Fibroblast of the conjunctiva (primary cell): ENCODE measurements at regions not wholly inside any gene's neighbourhood (a gene's known extent, or its start where the extent isn't known, plus 50 kb on each side); places are given as distances from the start of the nearest gene placed in this dataset.

Source experiments
- DNase-seq: peaks from one replicate; pipeline ENCODE4 v3.0.0-alpha.2; 2010; ENCODE audit warnings: low read depth

DNA sequence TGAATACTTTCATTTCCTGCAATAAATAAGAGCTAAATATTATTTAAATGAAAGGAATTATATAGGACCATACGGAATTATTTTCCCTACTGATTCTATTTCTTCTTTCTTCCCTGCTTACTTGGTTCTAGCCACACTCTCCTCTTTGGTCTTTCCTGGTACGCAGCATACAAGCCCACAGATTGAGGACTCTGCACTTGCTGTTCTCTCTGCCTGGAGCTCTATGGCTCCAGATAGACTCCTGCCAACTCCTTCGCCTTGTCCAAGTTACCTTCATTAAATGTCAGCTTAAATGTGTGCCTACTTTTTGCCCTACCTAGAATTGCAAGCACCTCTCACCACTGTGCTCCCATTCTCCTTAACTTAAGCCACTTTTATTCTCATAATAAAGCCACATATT, 203.4 kb downstream of the MDFIC start:
- DNase-seq: no peak

DNA sequence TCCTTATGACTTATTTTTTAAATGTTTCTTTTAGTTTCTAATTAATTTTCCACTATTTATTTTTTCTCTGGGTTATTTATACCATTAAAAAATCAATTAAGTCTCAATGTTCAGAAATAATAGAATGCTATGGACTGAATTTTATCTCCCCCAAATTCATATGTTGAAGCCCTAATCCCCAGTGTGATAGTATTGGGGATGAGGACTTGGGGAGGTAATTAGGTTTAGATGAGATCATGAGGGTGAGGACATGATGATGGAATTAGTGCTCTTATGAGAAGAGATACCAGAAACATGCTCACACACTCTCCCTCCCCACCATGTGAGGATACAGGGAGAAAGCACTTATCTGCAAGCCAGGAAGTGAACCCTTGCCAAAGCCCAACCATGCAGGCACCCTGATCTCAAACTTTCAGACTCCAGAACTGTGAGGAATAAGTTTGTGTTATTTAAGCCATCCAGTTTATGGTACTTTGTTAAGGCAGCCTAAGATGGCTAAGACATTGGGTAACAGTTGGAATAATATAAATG, 202.6 kb downstream of the MDFIC start:
- no peak for DNase-seq

GRCh38 chr7:115123441-115123840, 201.5 kb downstream of the MDFIC start:
- DNase-seq: no peak

DNA sequence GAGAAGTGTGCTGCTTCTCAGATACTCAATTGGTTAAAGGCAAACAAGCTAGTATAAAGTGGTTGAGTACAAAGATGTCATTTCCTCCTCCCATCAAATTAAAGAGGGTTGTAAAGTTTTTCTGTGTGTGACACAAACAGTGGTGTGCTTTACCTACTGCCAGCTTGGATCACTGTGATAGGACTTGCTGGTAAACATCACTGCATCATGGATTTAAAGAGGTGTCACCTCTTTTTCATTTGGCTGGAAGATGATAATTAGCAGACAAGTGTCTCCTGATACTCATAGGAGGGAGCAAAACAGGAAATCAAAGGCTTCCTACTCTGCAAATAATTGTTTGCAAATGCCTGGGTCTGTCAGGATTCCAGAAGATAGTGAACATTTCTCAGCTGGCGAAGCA, 200.5 kb downstream of the MDFIC start:
- no peak for DNase-seq

GRCh38 chr7:115117748-115118147, 195.9 kb downstream of the MDFIC start:
- no peak for DNase-seq

- no peak for DNase-seq
Observed at GRCh38 chr7:115116773-115117715, 195.2 kb downstream of the MDFIC start.

GRCh38 chr7:115113776-115114175, 191.9 kb downstream of the MDFIC start:
- no peak for DNase-seq

DNA sequence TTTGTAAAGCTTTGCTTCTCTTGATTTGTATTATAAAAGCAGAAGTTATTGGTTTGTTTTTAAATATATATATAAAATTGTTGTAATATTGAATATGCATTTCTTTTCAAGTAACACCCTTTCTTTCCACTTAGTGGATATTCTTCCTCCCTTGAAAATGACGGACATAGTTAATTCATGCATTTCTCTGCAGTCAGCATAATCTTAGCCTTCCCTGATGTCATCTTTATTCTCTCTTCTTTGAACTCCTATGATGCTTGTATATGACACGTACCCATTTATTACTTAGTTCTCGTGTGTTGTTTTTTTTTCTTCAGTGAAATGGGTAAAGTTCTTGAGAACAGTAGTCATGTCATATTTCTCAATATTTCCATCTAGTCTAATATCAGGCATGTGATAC, 191.2 kb downstream of the MDFIC start:
- DNase-seq: no peak

DNA sequence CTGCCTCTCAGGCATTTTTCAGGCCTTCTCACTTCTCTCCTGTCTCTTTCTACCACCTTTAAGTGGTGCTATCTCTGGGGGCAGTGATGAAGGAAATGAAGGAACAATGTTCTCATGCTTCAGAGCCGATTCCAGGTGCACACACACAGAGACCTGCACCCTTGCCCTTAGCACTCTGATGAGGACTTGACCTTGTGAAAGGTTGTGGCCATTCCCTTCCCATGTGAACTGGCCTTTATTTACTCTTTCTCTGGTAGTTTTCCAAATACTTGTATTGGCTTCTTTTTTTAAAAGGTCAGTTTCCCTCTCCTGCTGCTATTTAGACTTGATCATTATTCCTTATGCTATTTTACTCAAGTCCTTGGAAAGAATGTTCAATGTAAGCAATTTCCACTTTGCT, 188.6 kb downstream of the MDFIC start:
- DNase-seq: no peak

GRCh38 chr7:115106316-115106715, 184.4 kb downstream of the MDFIC start:
- no peak for DNase-seq

DNA sequence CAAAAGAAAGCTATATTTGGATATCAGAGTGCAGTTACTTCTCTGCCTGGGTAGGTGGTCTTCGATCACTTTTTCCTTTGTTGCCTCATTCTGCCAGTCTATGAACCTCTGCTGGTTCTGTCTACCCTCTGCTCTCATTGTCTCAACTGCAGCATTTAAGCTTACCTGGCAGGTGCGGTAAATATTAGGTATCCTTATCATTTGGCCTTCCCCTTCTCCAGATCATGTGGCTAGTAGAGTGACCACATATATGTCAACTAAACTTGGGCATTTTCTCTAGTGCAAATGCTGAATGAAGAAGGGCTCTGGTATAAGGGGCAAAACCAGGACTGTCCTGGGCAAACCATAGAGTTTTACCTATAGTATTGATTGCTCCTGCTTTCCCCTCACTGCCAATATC, 180.8 kb downstream of the MDFIC start:
- DNase-seq: no peak

DNA sequence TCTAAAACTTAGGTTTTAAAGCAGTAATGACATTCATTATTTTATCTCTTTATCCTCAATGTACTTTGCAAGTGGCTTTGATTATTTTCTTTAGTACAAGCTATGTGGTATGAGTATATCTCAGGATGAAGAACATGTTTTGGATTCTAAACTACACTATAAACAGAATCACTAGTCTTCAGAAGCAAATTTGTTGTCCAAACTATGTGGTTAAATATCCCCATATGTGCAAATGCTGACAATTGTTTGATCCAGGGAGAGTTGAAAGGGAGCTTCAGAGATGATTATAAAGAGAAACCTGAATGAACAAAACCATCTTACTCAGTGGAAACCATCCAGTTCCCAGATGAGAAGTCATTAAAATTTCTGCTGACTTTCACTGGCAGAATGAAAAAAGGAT, 179.3 kb downstream of the MDFIC start:
- DNase-seq: no peak

DNA sequence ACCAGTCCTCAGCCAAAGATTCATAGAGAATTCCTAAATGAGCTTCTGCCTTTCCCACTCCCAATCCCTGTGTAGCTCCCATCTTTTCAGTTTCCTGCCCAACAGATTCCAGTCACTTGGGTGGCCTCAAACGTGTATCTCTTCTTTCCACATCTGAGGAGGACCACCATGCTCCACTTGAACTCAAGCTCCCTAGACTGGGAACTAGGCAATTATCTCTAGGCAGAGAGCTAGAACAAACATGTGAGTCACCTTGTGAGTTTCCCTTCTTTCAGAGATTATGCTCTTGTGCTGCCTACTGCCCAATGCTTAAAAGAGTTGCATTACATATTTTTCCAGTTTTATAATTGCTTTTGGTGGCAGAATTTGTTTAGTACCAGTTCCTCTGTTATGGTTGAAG, 178.0 kb downstream of the MDFIC start:
- peak; percentile 39 for DNase-seq

DNA sequence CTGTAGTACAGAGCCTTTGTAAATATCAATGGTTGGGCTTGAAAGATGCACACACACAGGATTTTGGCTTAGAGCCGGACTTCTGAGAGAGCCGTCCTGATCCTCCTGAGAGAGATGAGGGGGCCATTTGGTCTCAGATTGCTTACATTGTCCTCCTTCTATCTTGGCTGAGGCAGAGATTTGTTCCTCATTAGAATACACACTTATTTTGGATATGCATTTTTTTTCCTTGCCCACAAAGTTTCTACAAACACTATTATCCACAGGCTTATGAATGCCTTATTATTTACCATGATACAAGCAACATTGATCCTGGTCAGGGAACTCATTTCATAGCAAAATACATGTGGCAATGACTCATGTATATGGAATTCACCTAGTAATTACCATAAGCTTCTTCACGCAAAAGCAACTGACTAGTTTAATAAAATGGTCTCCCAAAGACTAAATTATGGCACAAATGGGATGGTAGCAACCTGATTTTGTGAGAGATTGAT, 175.3 kb downstream of the MDFIC start:
- peak; percentile 45 for DNase-seq

- DNase-seq: no peak
Observed at GRCh38 chr7:115096262-115096661, 174.4 kb downstream of the MDFIC start.

DNA sequence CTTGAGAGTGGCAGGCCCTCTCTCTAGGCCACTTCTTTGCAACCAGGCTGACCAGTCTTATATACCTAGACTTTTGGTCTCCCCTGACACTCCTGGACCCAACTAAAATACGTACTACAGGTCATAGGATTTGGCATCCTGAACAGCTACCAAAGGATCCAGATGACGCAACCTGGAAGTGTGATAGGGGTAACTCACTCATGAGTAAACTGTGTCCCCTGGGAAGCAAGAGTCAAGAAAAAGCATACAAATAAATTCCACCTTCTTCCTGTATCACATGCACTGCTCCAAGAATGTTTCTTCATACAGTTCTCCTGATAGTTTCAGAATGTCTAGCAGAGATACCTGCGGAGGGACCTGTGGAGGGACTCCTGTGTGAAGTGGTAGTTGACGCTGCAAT, 172.3 kb downstream of the MDFIC start:
- DNase-seq: peak; percentile 56

DNA sequence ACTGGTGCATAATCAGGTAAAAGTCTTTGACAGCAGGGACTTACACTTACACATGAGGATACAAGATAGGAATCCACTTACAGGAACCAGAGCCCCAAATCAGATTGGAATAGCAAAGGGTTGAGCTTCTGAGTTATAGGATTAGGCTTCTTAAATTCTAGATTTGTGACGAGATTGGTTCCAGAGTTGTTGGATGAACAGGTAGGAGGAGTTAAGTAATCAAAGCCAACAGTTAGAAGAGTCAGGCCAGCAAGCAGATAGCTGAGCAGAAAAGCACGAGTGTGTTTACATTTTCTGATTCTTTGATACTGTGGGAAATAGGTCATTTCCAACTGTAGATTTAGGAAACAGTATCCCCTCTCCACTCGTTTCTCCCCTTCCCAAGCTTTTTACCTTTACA, 167.0 kb downstream of the MDFIC start:
- DNase-seq: no peak

GRCh38 chr7:115087437-115087836, 165.5 kb downstream of the MDFIC start:
- peak; percentile 72 for DNase-seq

GRCh38 chr7:115086146-115086841, 164.4 kb downstream of the MDFIC start:
- DNase-seq: no peak

- no peak for DNase-seq
Observed at GRCh38 chr7:115085421-115085820, 163.5 kb downstream of the MDFIC start.

DNA sequence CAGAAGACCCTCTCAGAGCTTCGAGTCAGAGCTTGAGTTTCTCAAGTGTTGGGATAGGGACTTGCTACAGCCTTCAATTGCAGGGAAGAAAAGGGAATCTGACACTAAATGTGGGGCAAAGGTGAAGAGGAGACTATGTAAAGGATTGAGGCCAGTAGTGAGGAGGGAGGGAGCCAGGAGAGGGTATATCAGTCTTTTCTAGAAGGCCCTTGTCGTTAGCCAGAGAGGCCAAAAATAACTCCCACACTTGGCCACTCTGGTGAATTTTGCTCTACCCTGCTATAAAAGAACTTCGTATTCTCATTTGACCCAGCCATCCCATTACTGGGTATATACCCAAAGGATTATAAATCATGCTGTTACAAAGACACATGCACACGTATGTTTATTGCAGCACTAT, 162.0 kb downstream of the MDFIC start:
- DNase-seq: no peak

DNA sequence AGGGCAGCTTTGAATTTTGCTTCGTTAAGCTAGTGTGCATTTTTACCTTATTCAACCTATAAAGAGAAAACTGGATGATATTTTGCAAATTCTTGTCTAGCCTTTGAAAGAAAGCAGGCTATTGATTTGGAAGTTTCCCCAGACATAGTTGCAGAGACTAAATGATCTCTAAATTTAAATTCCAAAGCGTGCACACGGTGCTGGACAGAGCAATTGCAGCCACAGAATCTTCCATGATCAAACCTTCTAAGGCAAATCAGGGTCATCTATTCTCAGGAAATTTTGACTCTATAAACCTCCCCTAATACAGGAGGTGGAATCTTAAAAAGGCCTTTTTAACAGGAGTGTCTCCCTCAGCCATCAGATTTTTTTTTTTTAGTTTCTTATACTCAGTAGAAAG, 159.9 kb downstream of the MDFIC start:
- no peak for DNase-seq

DNA sequence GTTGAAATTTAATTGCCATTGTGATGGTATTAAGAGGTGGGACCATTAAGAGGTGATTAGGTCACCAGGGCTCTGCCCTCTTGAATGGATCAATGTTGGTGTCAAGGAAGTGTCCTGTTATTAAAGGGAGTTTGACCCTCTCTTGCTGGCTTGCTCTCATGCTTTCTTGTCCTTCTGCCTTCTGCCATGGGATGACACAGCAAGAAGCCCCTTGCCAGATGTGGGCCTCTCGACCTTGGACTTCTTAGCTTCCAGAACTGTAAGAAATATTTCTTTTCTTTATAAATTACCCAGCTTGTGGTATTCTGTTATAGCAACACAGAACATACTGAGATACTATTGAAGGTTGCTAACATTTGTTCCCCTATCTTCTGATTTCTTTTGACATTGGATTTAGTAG, 157.0 kb downstream of the MDFIC start:
- no peak for DNase-seq
